SIG-M5 treated with dmso at 0.1 percent for 504 hours (cell line): ENCODE measurements at regions not wholly inside any gene's neighbourhood (a gene's known extent, or its start where the extent isn't known, plus 50 kb on each side); places are given as distances from the start of the nearest gene placed in this dataset.
"Not testable (repeated sequence)": the region's sequence is repeated elsewhere in the genome, so short reads cannot be mapped to it uniquely, and the experiment has no call there.

Experiments used
- DNase-seq: peaks from one replicate; lab custom pipeline; 2025; ENCODE audit not compliant: unreplicated experiment; lab: John Stamatoyannopoulos, UW

DNA sequence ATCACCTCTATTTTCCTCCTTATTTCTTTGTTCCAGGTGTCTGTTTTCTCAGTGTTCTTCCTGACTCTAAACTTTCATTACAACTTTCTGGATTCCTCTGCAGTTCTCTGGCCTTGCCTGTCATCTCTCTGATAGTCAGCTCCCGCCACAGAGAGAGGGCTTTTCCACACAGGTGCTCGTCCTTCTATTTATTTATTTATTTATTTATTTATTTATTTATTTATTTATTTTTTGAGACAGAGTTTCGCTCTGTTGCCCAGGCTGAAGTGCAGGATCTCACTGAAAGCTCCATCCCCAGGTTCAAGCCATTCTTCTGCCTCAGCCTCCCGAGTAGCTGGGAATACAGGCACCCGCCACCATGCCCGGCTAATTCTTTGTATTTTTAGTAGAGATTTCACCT, 554.5 kb downstream of the RPS29 start:
- DNase-seq = not testable (repeated sequence)

DNA sequence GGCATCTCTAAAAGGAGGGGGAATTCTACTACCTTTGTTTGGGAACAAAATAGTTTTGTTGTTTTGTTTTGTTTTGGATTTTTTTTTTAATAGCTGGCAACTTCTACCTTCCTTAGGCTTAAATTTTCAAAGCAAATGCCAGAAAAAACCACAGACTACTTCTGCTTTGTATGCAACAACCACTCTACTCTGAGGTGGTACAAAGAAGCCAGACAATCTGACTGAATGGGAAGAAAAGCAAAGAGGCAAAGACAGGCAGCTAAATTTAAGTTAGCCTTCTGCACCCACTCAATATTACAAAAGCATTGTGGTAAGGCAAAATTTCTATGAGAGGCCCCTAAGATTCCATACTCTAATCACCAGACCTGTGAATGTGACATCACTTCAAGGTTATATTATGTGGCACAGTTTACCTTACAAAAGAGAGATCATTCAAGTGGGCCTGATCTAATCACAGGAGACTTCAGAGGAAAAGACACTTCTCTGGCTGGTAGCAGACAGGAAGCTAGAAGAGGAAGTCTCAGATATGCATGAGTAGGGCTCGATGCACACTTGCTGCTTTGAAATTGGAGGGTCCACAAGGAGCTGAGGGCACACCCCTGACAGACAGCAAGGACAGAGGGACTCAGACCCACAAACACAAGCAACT, 566.6 kb downstream of the RPS29 start:
- no peak for DNase-seq

DNA sequence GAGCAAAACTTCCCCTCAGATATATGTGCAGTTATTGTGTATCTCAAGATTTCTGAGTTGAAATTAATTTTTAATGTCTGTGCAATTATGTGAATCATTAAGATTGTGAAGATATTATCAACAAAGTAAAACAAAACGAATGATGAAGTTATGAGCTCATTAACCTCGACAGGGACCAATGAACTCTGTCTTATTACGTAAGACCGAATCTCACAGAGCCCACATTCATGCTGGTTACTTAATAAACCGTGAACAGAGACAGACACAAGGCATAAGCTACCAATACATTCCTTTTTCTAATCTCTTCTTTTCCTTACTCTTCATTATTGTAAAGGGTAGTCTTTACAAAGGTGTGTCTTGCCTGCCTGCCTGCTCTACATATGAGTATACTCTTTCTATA, 568.7 kb downstream of the RPS29 start:
- no peak for DNase-seq

DNA sequence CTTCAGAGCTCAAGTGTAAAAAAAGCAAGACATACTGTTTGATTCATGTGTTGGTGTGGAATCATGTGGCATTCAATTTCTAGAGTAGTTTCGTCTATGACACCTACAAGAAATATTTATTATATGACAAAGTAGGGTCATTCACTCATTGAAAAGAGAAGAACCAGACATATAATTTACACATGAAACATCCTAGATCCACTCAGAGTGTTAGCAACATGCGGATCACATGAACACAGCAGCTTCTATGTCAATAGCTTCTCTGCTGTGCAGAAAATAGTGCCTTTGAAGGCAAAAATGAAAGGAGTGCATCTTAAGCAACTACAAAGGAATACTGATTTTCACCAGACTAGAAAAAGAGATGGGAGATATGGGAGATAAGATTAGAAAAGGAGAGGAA, 569.8 kb downstream of the RPS29 start:
- DNase-seq = no peak

DNA sequence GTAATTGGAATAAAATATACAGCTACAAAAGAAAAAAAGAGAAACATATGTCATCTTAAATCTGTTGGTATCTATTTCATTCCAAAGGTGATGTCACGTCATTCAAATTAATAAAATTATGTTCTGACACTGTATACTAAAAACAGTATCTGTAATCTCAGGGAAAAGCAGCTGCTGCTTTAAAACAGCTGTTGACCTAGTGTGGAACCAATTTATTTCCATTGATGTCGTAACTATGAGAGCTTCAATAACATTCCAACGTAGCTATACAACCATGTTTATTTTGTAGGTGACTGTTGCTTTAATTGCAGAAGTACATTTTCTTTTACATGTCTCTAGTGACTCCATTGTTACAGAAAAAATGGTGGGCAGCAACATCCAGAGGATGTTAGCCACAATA, 571.7 kb downstream of the RPS29 start:
- DNase-seq = no peak

DNA sequence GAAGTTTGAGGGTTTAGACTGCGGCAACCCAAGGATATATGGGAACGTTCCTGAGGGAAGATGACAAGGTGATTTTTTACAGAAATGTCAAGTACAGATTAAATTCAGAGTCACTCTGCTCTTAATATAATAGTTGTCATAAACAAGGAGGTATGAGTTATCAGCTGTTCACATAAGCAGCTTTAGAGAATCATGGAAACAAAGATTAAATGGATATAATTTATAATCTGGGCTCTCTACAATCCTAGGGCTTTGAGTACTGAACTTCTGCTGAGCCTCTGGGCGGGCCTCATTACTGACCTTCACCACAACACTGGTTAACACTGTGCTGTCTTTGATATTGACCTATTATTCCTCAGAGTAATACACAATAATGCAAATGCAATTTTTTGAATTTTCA, 577.8 kb downstream of the RPS29 start:
- DNase-seq = no peak

DNA sequence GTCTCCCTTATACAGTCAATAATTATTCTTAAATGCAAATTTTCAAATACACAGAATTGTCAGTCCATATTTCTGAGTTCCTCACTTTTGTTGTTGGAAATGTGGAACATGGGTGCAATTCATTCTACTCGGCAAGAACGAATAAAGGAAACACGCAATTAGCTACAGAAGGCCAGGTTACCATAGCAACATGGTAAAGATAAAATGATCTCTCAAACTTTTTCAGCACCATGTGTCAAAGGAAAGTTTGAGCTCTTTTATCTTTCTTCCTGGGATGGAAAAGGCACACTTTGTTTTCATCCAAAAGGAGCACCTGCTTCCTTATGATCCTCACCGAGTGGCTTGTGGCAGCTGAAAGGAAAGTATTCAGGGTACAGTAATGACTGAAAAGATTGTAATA, 595.0 kb downstream of the RPS29 start:
- no peak for DNase-seq

DNA sequence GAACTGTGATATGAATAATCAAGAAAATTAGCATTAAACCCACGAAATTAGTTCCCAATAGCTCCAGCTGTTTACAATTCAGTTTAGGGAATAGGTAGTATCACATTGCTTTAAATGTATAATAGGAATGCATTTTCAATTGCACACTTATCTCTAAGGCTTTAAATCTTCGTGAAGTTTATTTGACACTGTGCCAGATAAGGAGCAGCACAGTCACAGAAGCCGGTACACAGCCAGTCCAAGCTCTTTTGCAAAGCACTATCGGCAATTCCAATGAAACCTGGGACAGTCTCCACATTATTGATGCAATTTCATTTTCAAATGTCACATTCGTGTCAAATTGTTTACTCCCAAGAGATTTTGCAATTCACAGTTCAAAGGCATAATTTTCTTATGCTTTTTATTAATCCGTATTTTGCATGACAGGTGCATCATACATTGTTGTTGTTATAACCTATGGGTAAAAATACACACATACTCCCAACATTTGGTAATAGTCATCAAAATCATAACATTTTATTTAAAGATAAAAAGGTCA, 602.8 kb downstream of the RPS29 start:
- no peak for DNase-seq

DNA sequence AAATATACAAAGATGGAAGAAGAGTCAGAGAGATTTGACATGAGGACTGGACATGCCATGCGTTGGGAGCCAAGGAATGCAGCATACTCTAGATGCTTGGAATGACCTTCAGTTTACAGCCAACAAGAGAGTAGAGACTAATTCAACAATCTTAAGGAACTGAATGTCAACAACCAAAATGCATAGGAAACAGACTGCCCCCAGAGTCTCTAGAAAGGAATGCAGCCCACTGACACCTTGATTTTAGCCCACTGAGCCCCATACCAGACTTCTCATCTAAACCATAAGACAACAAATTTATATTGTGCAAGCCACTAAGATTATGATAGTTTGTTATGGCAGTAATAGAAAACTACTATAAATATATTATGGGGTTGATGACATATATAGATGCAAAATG, 611.2 kb downstream of the RPS29 start:
- no peak for DNase-seq

DNA sequence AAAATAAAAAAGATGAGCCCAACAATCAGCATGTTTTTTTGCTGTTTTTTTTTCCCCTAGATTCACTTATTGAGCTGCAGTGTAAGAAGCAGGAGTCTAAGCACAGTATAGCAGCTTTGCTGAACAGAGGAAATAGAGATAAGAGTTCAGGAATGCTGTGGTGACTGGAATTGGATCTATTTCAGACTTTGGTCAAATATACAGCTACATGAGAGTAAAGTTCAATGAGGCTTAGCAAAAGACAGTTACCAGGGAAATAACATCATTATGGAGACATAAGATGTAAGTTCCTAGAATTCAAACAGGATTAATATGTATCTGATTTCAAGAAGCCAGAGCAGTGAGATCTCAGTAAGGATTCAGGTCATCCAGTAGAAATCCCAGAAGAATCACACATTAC, 613.0 kb downstream of the RPS29 start:
- no peak for DNase-seq

DNA sequence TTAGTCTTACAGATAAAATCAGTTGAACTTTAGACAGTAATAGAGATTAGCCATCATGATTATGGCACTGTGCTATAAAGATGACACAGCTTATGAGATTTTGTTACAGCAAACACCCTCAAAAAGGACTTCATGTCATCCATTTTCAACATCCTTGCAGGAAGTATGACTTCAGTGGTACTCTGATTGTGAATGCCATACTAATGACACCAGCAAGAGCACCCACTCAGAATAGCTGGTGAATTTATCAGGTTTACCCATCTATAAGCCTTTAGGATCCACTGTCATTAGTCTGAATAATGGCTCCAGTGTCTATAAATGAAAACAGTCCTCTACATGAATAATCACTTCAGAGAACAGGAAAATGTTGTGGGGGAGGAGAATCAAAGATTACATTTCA, 615.2 kb downstream of the RPS29 start:
- DNase-seq = no peak

DNA sequence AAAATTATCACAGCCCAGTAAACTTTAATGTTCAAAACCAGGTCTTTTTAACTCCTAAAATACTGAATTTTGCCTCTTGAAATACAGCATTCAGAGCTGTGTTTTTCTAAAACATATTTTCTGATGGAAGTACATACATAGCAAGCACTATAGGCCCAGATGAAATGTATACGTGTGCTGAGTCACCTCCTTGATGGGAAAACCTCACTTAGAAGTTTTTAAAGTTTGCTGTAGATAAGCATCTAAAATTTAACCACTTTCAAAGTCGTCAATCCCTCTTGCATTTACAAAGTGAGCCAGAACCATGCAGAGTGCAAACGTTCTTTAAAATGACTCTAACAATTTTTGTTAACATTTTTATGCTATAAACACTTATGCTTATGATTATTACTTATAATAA, 618.8 kb downstream of the RPS29 start:
- no peak for DNase-seq

DNA sequence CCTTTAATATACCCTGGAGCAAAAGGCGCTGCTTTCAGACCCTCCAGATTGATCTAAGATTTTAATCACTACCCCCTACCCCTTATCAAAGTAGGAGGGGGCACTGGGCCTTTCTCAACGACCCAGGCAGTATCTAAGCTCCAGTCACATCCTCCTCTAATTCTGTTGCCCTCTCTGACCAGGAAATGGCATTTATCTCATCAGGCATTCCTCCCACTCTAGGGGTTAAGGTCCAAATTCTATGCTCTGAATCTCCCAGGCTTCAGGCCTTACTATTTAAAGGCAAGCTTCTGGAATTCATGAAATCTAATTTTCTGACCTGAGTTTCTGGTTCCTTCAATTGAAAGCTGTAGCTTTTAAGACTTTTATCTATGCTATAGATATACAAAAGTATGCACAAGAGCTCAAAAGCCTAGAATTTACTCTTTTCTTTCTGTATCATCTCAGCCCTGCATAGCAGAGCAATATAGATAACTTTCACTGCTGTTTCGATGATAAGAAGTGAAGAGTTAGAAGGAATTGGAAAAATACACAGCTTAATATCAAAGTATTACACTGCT, 622.9 kb downstream of the RPS29 start:
- DNase-seq = no peak

DNA sequence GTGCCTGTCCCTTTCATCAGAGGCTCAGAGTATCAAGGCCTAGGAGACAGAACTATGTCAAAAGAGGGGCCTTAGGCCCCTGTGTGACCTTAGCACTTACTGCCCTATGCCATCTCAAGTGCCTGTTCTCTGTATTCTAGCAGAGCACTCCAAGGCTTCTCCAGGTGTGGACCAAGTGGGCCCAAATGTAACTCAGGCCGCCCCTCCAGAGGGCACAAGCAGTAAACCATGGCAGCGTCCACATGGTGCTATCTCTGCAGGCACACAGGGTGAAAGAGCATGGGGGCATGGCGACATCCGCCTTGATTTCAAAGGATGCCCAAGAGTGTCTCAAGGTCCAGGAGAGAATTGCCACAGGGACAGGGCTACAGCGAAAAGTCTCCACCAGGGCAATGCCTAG, 628.7 kb downstream of the RPS29 start:
- DNase-seq = no peak

DNA sequence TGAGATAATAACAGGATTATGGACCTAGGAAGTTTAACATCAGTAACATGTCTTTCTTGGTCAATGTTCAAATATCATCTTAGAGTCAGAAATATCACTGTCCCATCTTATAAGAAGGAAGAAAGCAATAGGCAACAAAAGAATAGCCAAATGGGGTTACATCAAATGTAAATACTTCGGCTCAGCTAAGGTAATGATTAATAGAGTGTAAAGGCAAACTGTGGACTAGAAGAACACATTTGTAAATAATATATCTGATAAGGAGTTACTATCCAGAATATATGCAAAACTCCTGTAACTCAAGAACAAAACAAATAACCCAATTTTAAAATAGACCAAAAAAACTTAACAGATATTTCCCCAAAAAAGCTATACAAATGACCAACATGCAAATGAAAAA, 630.3 kb downstream of the RPS29 start:
- DNase-seq = no peak

DNA sequence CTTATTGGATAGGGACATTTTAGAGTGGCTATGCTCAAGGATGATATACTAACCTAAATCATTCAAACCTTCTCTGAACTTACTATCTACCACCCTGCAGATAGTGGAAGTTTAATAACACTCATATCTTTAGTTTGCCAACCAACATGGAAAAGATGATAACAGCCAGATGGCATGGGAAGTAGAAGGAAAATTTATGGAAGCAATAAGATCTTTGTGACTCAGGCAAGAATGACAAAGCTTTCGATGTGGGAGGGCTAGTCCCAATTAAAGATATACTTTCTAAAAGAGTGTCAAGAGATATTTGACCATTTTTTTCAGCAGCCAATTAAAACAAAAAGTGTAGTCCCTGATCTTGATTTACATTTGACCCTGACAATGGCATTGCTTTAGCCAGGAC, 631.7 kb downstream of the RPS29 start:
- DNase-seq = no peak

DNA sequence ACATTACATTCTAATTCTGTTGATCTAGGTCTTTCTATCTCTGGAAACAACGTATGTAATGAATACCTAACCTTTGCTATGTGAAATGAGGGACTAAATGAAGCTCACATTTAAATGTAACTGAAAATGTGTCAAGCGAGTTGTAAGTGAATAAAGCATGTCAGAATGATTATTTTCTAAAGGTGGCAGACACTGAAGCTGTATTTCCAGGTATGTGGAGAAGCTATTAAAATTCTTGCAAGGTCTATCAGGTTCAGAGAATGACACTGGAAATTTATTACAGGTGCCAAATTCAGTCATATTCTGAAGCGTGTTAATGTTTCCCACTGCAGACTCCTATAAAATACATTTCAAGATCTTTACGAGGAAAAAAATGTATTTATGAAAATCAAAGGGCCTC, 641.4 kb downstream of the RPS29 start:
- DNase-seq = no peak

DNA sequence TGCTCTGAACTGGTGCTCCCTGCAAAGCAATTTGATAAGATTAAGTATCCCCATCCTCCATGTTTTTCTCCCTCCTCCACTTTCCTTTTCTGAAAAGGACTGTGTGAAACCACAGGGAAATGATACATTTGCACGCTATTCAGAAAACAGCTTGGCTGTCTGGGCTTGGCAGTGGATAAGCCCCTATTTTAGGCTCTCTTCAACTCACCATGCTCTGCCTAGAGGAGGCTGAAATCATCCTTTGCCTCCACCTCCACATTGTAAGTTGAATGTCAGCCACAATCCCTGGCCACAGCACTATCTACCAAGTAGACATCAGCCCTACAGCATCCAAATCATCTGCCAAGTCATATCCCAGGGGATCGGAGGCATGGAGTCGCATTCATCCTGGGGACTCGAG, 642.3 kb downstream of the RPS29 start:
- no peak for DNase-seq

DNA sequence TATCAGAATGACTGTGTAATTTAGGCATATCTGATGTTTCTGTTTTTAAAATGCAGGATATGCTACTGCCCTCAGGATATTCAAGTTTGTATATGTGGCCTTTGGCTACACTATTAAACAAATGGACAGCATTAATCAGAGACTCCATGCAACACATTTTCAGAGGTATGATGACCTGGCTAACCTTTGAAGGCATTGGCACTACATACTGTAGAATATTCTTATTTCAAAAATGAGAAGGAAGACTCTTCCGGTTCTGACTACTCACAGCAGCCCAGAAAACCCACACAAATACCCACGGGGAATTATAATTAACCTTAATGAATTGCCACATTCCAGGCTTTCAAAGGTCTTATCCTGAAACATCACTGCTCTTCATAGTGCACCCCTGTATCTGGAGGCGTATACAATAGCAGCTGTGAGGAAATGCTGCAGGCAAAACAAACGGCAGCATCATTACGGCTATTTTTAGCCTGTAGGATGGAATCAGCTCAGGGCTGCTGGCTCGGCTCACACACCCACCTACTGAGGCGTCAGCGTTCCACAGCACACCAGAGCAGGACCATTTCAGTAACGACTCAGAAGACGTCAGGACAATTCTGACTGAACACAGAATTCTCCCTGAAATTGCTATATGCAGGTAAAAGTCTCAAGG, 648.5 kb downstream of the RPS29 start:
- no peak for DNase-seq

DNA sequence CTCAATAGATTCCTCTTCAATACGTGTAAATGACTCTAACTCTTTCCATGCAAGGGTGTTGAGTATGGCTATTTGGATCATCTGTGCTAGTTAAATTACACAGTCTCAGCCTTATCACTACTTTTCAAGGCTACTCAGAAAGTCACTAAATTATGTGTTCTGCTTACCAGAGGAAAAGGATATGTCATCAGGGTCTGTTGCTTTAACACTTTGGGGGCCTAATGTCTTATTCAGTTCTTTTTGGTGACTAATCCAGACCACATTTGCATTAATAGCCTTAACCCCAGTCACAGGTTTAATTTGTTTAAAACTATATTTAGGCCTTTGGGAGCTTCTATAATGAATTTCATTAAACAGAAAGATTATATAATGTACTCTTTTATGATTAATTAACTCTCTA, 649.3 kb downstream of the RPS29 start:
- DNase-seq = no peak

DNA sequence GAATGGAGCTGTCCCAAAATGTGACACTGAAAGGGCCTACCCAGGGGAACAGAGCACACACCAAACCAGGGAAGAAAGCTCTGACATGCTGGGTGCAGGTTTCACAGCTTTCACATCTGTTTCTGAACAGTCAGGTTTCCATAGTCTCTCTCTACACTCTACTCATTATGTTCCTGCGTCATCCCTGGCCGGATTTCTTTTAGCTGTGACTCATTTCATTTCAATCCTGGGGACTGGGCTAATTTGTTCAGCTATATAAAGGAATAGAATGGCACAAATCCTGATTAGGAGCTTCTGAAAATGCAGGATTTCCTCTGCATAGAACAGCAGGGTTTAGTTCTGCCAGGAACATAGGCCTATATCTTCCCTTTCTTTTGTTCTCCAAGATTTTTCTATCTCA, 649.8 kb downstream of the RPS29 start:
- DNase-seq = no peak

DNA sequence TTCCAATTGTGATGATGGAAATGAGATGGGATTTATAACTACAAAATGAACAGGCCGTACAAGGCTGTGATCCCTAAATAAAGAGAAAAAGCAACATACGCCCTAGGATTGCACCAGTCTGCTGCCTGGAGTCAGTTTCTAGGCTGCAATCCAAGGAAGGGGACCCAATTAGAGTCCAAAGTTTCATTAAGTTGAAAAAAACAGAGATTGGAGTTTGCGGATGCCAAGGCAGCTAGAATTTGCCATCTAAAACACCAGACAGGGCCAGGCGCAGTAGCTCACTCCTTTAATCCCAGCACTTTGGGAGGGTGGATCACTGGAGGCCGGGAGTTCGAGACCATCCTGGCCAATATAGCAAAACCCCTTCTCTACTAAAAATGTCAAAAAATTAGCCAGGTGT, 661.0 kb downstream of the RPS29 start:
- DNase-seq = no peak

DNA sequence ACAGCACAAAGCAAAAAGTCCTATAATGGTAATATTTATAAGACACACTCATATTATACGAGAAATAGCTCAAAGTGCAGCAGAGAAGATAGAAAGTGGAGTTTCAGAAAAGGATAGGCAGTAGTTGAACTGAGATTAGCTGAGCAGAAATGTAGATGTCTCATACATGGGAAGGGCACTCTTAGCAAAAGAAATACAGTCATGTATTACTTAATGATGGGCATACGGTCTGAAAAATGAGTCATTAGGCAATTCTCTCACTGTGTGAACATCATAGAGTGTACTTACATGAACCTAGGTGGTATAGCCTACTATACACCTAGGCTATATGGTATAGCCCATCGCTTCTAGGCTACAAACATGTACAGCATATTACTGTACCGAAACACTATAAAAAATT, 671.3 kb downstream of the RPS29 start:
- DNase-seq = no peak
